ENCODE measurements at regions not wholly inside any gene's neighbourhood (a gene's known extent, or its start where the extent isn't known, plus 50 kb on each side); places are given as distances from the start of the nearest gene placed in this dataset.
"Not testable (repeated sequence)": the region's sequence is repeated elsewhere in the genome, so short reads cannot be mapped to it uniquely, and the experiment has no call there.

GRCh38 chr3:86830566-86830965, 160.4 kb downstream of the VGLL3 start:
- no peak overlapping the region for H3K27ac ChIP-seq (ENCODE audit: low read length)
- no peak overlapping the region for H3K9ac ChIP-seq (ENCODE audit: low read length)

GRCh38 chr3:86828751-86829150, 162.2 kb downstream of the VGLL3 start:
- no peak overlapping the region for H3K4me3 ChIP-seq (ENCODE audit: low read length)
- H3K36me3 ChIP-seq (ENCODE audit: control insufficient read depth, low read depth, low read length) = no peaks in the 10 kb centered on the region
- no peak overlapping the region for H3K9ac ChIP-seq (ENCODE audit: low read length)
- no peaks in the 10 kb centered on the region for H3K9me3 ChIP-seq (ENCODE audit: control insufficient read depth, low read depth, low read length)
- no peaks in the 10 kb centered on the region for H3K27me3 ChIP-seq (ENCODE audit: control insufficient read depth, insufficient read depth, low read length)
- H3K27ac ChIP-seq (ENCODE audit: low read length) = no peak overlapping the region
- peaks cover 8% of the 10 kb centered on the region for H3K4me1 ChIP-seq (ENCODE audit: control insufficient read depth, low read depth, low read length)

More at GRCh38 chr3:86830566-86830965, 160.4 kb downstream of the VGLL3 start:
- no peak overlapping the region for H3K4me3 ChIP-seq (ENCODE audit: low read length)
- H3K9me3 ChIP-seq (ENCODE audit: control insufficient read depth, low read depth, low read length) = no peaks in the 10 kb centered on the region
- H3K27me3 ChIP-seq (ENCODE audit: control insufficient read depth, insufficient read depth, low read length) = no peaks in the 10 kb centered on the region
- H3K4me1 ChIP-seq (ENCODE audit: control insufficient read depth, low read depth, low read length) = peaks cover 8% of the 10 kb centered on the region
- no peaks in the 10 kb centered on the region for H3K36me3 ChIP-seq (ENCODE audit: control insufficient read depth, low read depth, low read length)

- not testable (repeated sequence) for H3K4me1 ChIP-seq (ENCODE audit: control insufficient read depth, low read depth, low read length); H3K27me3 ChIP-seq (ENCODE audit: control insufficient read depth, insufficient read depth, low read length); H3K36me3 ChIP-seq (ENCODE audit: control insufficient read depth, low read depth, low read length); H3K4me3 ChIP-seq (ENCODE audit: low read length); H3K27ac ChIP-seq (ENCODE audit: low read length); H3K9me3 ChIP-seq (ENCODE audit: control insufficient read depth, low read depth, low read length); H3K9ac ChIP-seq (ENCODE audit: low read length)
These were observed 163.4 kb downstream of the VGLL3 start for GRCh38 chr3:86827582-86827981.

GRCh38 chr3:86826292-86826691, 164.7 kb downstream of the VGLL3 start:
- no peak overlapping the region for H3K27ac ChIP-seq (ENCODE audit: low read length)
- no peak overlapping the region for H3K4me3 ChIP-seq (ENCODE audit: low read length)
- no peak overlapping the region for H3K9ac ChIP-seq (ENCODE audit: low read length)
- H3K4me1 ChIP-seq (ENCODE audit: control insufficient read depth, low read depth, low read length) = peaks cover 8% of the 10 kb centered on the region
- H3K36me3 ChIP-seq (ENCODE audit: control insufficient read depth, low read depth, low read length) = no peaks in the 10 kb centered on the region
- no peaks in the 10 kb centered on the region for H3K27me3 ChIP-seq (ENCODE audit: control insufficient read depth, insufficient read depth, low read length)
- H3K9me3 ChIP-seq (ENCODE audit: control insufficient read depth, low read depth, low read length) = no peaks in the 10 kb centered on the region

- H3K27ac ChIP-seq (ENCODE audit: low read length) = no peak overlapping the region
- peaks cover 23% of the 10 kb centered on the region for H3K4me1 ChIP-seq (ENCODE audit: control insufficient read depth, low read depth, low read length)
- no peaks in the 10 kb centered on the region for H3K36me3 ChIP-seq (ENCODE audit: control insufficient read depth, low read depth, low read length)
- H3K9me3 ChIP-seq (ENCODE audit: control insufficient read depth, low read depth, low read length) = no peaks in the 10 kb centered on the region
- H3K4me3 ChIP-seq (ENCODE audit: low read length) = no peak overlapping the region
- no peak overlapping the region for H3K9ac ChIP-seq (ENCODE audit: low read length)
- H3K27me3 ChIP-seq (ENCODE audit: control insufficient read depth, insufficient read depth, low read length) = no peaks in the 10 kb centered on the region
These were observed 175.1 kb downstream of the VGLL3 start for GRCh38 chr3:86815880-86816279.

GRCh38 chr3:86814918-86815655, 175.9 kb downstream of the VGLL3 start:
- Histone ChIP-seq H3K4me3 (ENCODE audit: low read length) (peak overlapping the region; percentile 1), H3K9me3 (ENCODE audit: control insufficient read depth, low read depth, low read length) (no peaks in the 10 kb centered on the region), H3K27ac (ENCODE audit: low read length) (no peak overlapping the region), H3K9ac (ENCODE audit: low read length) (no peak overlapping the region), H3K27me3 (ENCODE audit: control insufficient read depth, insufficient read depth, low read length) (no peaks in the 10 kb centered on the region), H3K4me1 (ENCODE audit: control insufficient read depth, low read depth, low read length) (peaks cover 23% of the 10 kb centered on the region), H3K36me3 (ENCODE audit: control insufficient read depth, low read depth, low read length) (no peaks in the 10 kb centered on the region)

- no peak overlapping the region for H3K4me3 ChIP-seq (ENCODE audit: low read length)
- peaks cover 23% of the 10 kb centered on the region for H3K4me1 ChIP-seq (ENCODE audit: control insufficient read depth, low read depth, low read length)
- no peaks in the 10 kb centered on the region for H3K27me3 ChIP-seq (ENCODE audit: control insufficient read depth, insufficient read depth, low read length)
- no peaks in the 10 kb centered on the region for H3K36me3 ChIP-seq (ENCODE audit: control insufficient read depth, low read depth, low read length)
- no peaks in the 10 kb centered on the region for H3K9me3 ChIP-seq (ENCODE audit: control insufficient read depth, low read depth, low read length)
- no peak overlapping the region for H3K27ac ChIP-seq (ENCODE audit: low read length)
- H3K9ac ChIP-seq (ENCODE audit: low read length) = no peak overlapping the region
These were observed 176.6 kb downstream of the VGLL3 start for GRCh38 chr3:86814321-86814720.

- no peak overlapping the region for H3K27ac ChIP-seq (ENCODE audit: low read length)
These were observed 189.0 kb downstream of the VGLL3 start for GRCh38 chr3:86801921-86802320.

GRCh38 chr3:86801066-86801465, 189.9 kb downstream of the VGLL3 start:
- H3K4me1 ChIP-seq (ENCODE audit: control insufficient read depth, low read depth, low read length) = no peaks in the 10 kb centered on the region
- no peak overlapping the region for H3K4me3 ChIP-seq (ENCODE audit: low read length)
- no peak overlapping the region for H3K9ac ChIP-seq (ENCODE audit: low read length)
- no peak overlapping the region for H3K27ac ChIP-seq (ENCODE audit: low read length)
- H3K36me3 ChIP-seq (ENCODE audit: control insufficient read depth, low read depth, low read length) = no peaks in the 10 kb centered on the region
- no peaks in the 10 kb centered on the region for H3K27me3 ChIP-seq (ENCODE audit: control insufficient read depth, insufficient read depth, low read length)
- H3K9me3 ChIP-seq (ENCODE audit: control insufficient read depth, low read depth, low read length) = no peaks in the 10 kb centered on the region

More at GRCh38 chr3:86801921-86802320, 189.0 kb downstream of the VGLL3 start:
- Histone ChIP-seq H3K36me3 (ENCODE audit: control insufficient read depth, low read depth, low read length) (no peaks in the 10 kb centered on the region), H3K9ac (ENCODE audit: low read length) (no peak overlapping the region), H3K27me3 (ENCODE audit: control insufficient read depth, insufficient read depth, low read length) (no peaks in the 10 kb centered on the region), H3K4me1 (ENCODE audit: control insufficient read depth, low read depth, low read length) (no peaks in the 10 kb centered on the region), H3K4me3 (ENCODE audit: low read length) (no peak overlapping the region), H3K9me3 (ENCODE audit: control insufficient read depth, low read depth, low read length) (no peaks in the 10 kb centered on the region)

GRCh38 chr3:86800116-86800515, 190.8 kb downstream of the VGLL3 start:
- Histone ChIP-seq H3K4me3 (ENCODE audit: low read length) (no peak overlapping the region), H3K27me3 (ENCODE audit: control insufficient read depth, insufficient read depth, low read length) (no peaks in the 10 kb centered on the region), H3K4me1 (ENCODE audit: control insufficient read depth, low read depth, low read length) (no peaks in the 10 kb centered on the region), H3K36me3 (ENCODE audit: control insufficient read depth, low read depth, low read length) (no peaks in the 10 kb centered on the region), H3K9me3 (ENCODE audit: control insufficient read depth, low read depth, low read length) (no peaks in the 10 kb centered on the region), H3K27ac (ENCODE audit: low read length) (no peak overlapping the region), H3K9ac (ENCODE audit: low read length) (no peak overlapping the region)

- Histone ChIP-seq H3K27ac (ENCODE audit: low read length) (no peak overlapping the region), H3K36me3 (ENCODE audit: control insufficient read depth, low read depth, low read length) (no peaks in the 10 kb centered on the region), H3K4me3 (ENCODE audit: low read length) (no peak overlapping the region), H3K9ac (ENCODE audit: low read length) (no peak overlapping the region), H3K27me3 (ENCODE audit: control insufficient read depth, insufficient read depth, low read length) (no peaks in the 10 kb centered on the region), H3K9me3 (ENCODE audit: control insufficient read depth, low read depth, low read length) (no peaks in the 10 kb centered on the region), H3K4me1 (ENCODE audit: control insufficient read depth, low read depth, low read length) (peaks cover 11% of the 10 kb centered on the region)
These were observed 193.0 kb downstream of the VGLL3 start for GRCh38 chr3:86797946-86798345.

- Histone ChIP-seq H3K9ac (ENCODE audit: low read length) (no peak overlapping the region), H3K36me3 (ENCODE audit: control insufficient read depth, low read depth, low read length) (no peaks in the 10 kb centered on the region), H3K4me1 (ENCODE audit: control insufficient read depth, low read depth, low read length) (peaks cover 11% of the 10 kb centered on the region), H3K4me3 (ENCODE audit: low read length) (no peak overlapping the region), H3K27ac (ENCODE audit: low read length) (no peak overlapping the region), H3K27me3 (ENCODE audit: control insufficient read depth, insufficient read depth, low read length) (no peaks in the 10 kb centered on the region), H3K9me3 (ENCODE audit: control insufficient read depth, low read depth, low read length) (no peaks in the 10 kb centered on the region)
These were observed 196.4 kb downstream of the VGLL3 start for GRCh38 chr3:86794361-86795065.

All from iPS-18a (cell line).